ENCODE measurements at regions not wholly inside any gene's neighbourhood (a gene's known extent, or its start where the extent isn't known, plus 50 kb on each side); places are given as distances from the start of the nearest gene placed in this dataset.

DNA sequence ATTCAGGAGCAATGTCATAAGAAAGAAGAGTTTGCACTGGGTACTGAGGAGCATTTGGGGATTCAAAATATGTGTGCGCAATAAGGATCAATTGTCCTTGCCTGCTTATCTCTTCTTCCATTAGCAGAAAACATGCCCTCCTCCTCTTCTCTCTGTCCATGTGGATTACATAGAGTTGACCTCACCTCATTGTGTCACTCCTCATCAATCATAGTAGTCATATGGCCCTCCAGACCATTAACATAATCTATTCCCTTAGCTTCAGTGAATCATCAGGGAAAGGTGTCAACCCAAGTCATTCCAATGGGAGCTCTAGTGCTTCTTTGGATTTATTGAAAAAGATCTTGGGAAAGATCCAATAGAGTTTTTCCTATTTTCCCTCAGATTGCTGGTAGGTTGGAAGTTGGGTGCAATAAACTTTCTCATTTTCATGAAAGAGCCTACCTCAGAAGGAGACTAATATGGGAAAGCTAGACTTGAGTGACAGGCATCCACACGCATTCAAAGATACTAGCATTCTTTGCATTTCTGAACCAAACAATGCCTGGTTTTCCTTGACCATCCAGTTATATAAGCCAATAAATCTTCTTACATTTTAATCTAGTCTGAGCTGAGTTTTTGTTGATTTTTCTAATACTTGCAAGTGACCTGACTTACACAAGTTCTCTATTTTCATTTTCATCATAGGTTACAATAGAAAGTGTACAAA is 71.5 kb upstream of the FAM13C start:
- TF ChIP-seq, protein P1, sequence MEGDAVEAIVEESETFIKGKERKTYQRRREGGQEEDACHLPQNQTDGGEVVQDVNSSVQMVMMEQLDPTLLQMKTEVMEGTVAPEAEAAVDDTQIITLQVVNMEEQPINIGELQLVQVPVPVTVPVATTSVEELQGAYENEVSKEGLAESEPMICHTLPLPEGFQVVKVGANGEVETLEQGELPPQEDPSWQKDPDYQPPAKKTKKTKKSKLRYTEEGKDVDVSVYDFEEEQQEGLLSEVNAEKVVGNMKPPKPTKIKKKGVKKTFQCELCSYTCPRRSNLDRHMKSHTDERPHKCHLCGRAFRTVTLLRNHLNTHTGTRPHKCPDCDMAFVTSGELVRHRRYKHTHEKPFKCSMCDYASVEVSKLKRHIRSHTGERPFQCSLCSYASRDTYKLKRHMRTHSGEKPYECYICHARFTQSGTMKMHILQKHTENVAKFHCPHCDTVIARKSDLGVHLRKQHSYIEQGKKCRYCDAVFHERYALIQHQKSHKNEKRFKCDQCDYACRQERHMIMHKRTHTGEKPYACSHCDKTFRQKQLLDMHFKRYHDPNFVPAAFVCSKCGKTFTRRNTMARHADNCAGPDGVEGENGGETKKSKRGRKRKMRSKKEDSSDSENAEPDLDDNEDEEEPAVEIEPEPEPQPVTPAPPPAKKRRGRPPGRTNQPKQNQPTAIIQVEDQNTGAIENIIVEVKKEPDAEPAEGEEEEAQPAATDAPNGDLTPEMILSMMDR (IDR thresholded peaks at IDR 0.05; ENCODE audit: low read length), result no peak
- no peak for TF ChIP-seq EZH2 (optimal IDR thresholded peaks at IDR 0.05; ENCODE audit: low read depth, low read length)

All from MM.1S (cell line).